Nephron progenitor cell (in vitro differentiated cells): ENCODE measurements at regions not wholly inside any gene's neighbourhood (a gene's known extent, or its start where the extent isn't known, plus 50 kb on each side); places are given as distances from the start of the nearest gene placed in this dataset.
A peak's percentile ranks its signal among the peaks of the same experiment; 100 is the strongest.
"Not testable (repeated sequence)": the region's sequence is repeated elsewhere in the genome, so short reads cannot be mapped to it uniquely, and the experiment has no call there.

Experiments used
- DNase-seq: peaks from one replicate; pipeline ENCODE4 v3.0.0; 2021
- H3K27ac Mint-ChIP-seq: 2 replicates; pipeline ENCODE4 v1.8.0; 2021; ENCODE audit warnings: mild to moderate bottlenecking, moderate library complexity, mixed read lengths
- H3K27me3 Mint-ChIP-seq: 2 replicates; pipeline ENCODE4 v1.8.0; 2021; ENCODE audit warnings: mild to moderate bottlenecking, low read depth, mixed read lengths; ENCODE audit not compliant: poor library complexity
- H3K36me3 Mint-ChIP-seq: 2 replicates; pipeline ENCODE4 v1.8.0; 2021; ENCODE audit warnings: low read depth, mixed read lengths
- H3K4me1 Mint-ChIP-seq: 2 replicates; pipeline ENCODE4 v1.8.0; 2021; ENCODE audit warnings: mixed read lengths
- H3K4me3 Mint-ChIP-seq: 2 replicates; pipeline ENCODE4 v1.8.0; 2021; ENCODE audit warnings: mild to moderate bottlenecking, moderate library complexity, mixed read lengths
- H3K9me3 Mint-ChIP-seq: 2 replicates; pipeline ENCODE4 v1.8.0; 2021; ENCODE audit warnings: mild to moderate bottlenecking, moderate library complexity, mixed read lengths
- TF ChIP-seq, protein P1 (sequence below): fragments of 200-600 bp; sonication (generic); IDR thresholded peaks from 2 replicates; pipeline ENCODE4 v1.5.0; 2021; ENCODE audit warnings: antibody characterized with exemption

DNA sequence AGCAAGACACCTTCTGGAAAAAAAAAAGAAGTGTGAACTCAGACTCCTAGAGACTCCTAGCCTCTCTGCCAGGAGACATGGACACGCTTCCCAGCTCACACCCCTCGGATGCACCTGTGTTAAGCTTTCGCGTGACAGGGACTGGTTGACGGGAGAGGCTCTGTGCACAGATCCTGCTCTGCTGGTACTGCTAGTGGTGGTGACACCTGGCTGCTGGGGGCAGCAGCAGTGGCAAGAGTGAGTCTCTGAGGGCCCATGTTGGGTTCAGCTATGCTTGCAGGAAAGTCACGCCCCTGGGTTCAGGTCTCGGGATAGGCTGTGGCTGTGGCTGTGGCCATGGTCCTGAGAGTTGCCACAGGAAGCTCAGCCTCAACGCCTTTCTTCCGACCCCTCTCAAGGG, 81.1 kb downstream of the XRCC2 start:
- no peaks in the 10 kb centered on the region for H3K4me1 Mint-ChIP-seq
- H3K9me3 Mint-ChIP-seq, result no peaks in the 10 kb centered on the region
- peaks cover 8% of the 10 kb centered on the region for H3K27me3 Mint-ChIP-seq
- H3K36me3 Mint-ChIP-seq, result no peaks in the 10 kb centered on the region
- no peak overlapping the region for H3K4me3 Mint-ChIP-seq
- DNase-seq, result no peak
- TF ChIP-seq, protein P1, sequence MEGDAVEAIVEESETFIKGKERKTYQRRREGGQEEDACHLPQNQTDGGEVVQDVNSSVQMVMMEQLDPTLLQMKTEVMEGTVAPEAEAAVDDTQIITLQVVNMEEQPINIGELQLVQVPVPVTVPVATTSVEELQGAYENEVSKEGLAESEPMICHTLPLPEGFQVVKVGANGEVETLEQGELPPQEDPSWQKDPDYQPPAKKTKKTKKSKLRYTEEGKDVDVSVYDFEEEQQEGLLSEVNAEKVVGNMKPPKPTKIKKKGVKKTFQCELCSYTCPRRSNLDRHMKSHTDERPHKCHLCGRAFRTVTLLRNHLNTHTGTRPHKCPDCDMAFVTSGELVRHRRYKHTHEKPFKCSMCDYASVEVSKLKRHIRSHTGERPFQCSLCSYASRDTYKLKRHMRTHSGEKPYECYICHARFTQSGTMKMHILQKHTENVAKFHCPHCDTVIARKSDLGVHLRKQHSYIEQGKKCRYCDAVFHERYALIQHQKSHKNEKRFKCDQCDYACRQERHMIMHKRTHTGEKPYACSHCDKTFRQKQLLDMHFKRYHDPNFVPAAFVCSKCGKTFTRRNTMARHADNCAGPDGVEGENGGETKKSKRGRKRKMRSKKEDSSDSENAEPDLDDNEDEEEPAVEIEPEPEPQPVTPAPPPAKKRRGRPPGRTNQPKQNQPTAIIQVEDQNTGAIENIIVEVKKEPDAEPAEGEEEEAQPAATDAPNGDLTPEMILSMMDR, result no peak
- H3K27ac Mint-ChIP-seq, result no peak overlapping the region

- Mint-ChIP-seq H3K9me3 (peaks cover 12% of the 10 kb centered on the region), H3K4me1 (no peaks in the 10 kb centered on the region), H3K27me3 (peaks cover 14% of the 10 kb centered on the region), H3K27ac (peak overlapping the region; percentile 47), H3K4me3 (no peak overlapping the region), H3K36me3 (peaks cover 4% of the 10 kb centered on the region)
- DNase-seq, result no peak
- TF ChIP-seq, protein P1, result no peak
These were observed 84.0 kb downstream of the XRCC2 start for GRCh38 chr7:152591976-152592375.

DNA sequence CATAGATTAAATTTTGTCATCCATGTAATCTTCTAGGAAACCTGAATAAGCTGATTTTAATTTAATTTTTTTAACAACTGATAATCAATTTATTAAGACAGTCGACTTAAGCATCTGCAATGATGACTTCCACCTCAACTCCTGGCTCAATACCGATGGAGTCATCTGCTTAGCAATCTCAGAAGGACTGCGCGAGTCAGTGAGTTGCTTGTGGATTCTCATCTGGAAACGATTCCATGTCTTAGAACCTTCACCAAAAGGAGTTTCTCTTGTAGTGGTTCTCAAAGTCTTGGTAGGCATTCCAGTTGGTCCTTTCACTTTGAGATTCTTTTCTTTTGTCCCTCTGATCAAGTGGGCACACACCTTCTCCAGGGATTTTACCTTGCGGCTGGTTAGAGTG, 85.5 kb downstream of the XRCC2 start:
- no peak for DNase-seq
- H3K4me3 Mint-ChIP-seq, result no peak overlapping the region
- peaks cover 4% of the 10 kb centered on the region for H3K36me3 Mint-ChIP-seq
- peaks cover 12% of the 10 kb centered on the region for H3K9me3 Mint-ChIP-seq
- TF ChIP-seq, protein P1, result no peak
- no peak overlapping the region for H3K27ac Mint-ChIP-seq
- no peaks in the 10 kb centered on the region for H3K4me1 Mint-ChIP-seq
- H3K27me3 Mint-ChIP-seq, result peaks cover 11% of the 10 kb centered on the region

GRCh38 chr7:152589821-152590220, 86.1 kb downstream of the XRCC2 start:
- H3K4me3 Mint-ChIP-seq, H3K4me1 Mint-ChIP-seq, H3K27ac Mint-ChIP-seq, DNase-seq, H3K36me3 Mint-ChIP-seq: not testable (repeated sequence)
- H3K9me3 Mint-ChIP-seq, result peaks cover 12% of the 10 kb centered on the region
- peaks cover 11% of the 10 kb centered on the region for H3K27me3 Mint-ChIP-seq

DNA sequence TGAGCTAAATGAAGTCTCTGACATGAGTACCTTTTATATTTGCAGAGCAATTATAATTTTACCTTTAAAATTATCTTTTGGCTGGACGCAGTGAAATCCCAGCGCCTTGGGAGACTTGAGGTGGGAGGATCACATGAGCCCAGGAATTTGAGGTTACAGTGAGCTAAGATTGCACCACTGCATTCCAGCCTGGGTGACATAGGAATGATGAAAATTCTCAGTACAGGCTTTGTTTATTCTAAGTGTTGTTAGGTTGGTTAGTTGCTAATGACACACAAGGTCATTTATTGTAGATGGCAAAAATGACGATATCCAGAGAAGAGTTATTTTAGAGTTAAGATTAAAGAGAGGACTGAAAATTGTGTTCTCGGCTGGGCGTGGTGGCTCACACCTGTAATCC, 87.6 kb downstream of the XRCC2 start:
- Mint-ChIP-seq H3K36me3 (peaks cover 4% of the 10 kb centered on the region), H3K27ac (no peak overlapping the region)

GRCh38 chr7:152587366-152587765, 88.6 kb downstream of the XRCC2 start:
- Mint-ChIP-seq H3K4me3 (no peak overlapping the region), H3K27ac (no peak overlapping the region), H3K36me3 (peaks cover 4% of the 10 kb centered on the region), H3K9me3 (peaks cover 12% of the 10 kb centered on the region), H3K4me1 (no peaks in the 10 kb centered on the region), H3K27me3 (peaks cover 6% of the 10 kb centered on the region)
- no peak for DNase-seq
- TF ChIP-seq, protein P1, result no peak

More for the DNA sequence above, 87.6 kb downstream of the XRCC2 start:
- peaks cover 12% of the 10 kb centered on the region for H3K9me3 Mint-ChIP-seq
- no peaks in the 10 kb centered on the region for H3K4me1 Mint-ChIP-seq
- no peak overlapping the region for H3K4me3 Mint-ChIP-seq
- H3K27me3 Mint-ChIP-seq, result peaks cover 6% of the 10 kb centered on the region
- DNase-seq, result no peak
- TF ChIP-seq, protein P1, result no peak
